NT2/D1 (cell line): ENCODE measurements at regions not wholly inside any gene's neighbourhood (a gene's known extent, or its start where the extent isn't known, plus 50 kb on each side); places are given as distances from the start of the nearest gene placed in this dataset.

ENCODE experiments used
- DNase-seq: peaks from one replicate; pipeline ENCODE4 v3.0.0-alpha.2; 2011; ENCODE audit warnings: low read depth, low spot score
- H3K27me3 ChIP-seq: 2 replicates; pipeline ENCODE4 v1.6.0; 2011; ENCODE audit warnings: mild to moderate bottlenecking; ENCODE audit not compliant: insufficient read length, insufficient read depth
- H3K36me3 ChIP-seq: 2 replicates; pipeline ENCODE4 v1.6.1; 2011; ENCODE audit warnings: mild to moderate bottlenecking, low read length, mixed read lengths; ENCODE audit not compliant: insufficient read depth, insufficient read length
- H3K4me1 ChIP-seq: 2 replicates; pipeline ENCODE4 v1.5.1; 2011; ENCODE audit not compliant: insufficient read depth, insufficient read length
- H3K4me3 ChIP-seq: 2 replicates; pipeline ENCODE4 v1.5.1; 2011; ENCODE audit warnings: low read depth; ENCODE audit not compliant: insufficient read length
- H3K9ac ChIP-seq: 2 replicates; pipeline ENCODE4 v1.6.0; 2011; ENCODE audit warnings: low read depth; ENCODE audit not compliant: insufficient read length
- H3K9me3 ChIP-seq: 2 replicates; pipeline ENCODE4 v1.5.1; 2011; ENCODE audit warnings: mild to moderate bottlenecking, low read length; ENCODE audit not compliant: insufficient read depth
- SUZ12 ChIP-seq: IDR thresholded peaks from 2 replicates; pipeline ENCODE4 v1.6.1; 2011; ENCODE audit not compliant: insufficient read length, insufficient read depth; ENCODE audit errors: extremely low read depth
- YY1 ChIP-seq: IDR thresholded peaks from 2 replicates; pipeline ENCODE4 v1.6.1; 2011; ENCODE audit not compliant: insufficient read length, insufficient read depth
- ZNF274 ChIP-seq: IDR thresholded peaks from 2 replicates; pipeline ENCODE4 v1.6.1; 2011; ENCODE audit warnings: mild to moderate bottlenecking, low read depth, low read length

- Histone ChIP-seq H3K36me3 (no peaks in the 10 kb centered on the region), H3K9me3 (peaks cover 15% of the 10 kb centered on the region), H3K4me1 (no peaks in the 10 kb centered on the region), H3K27me3 (no peaks in the 10 kb centered on the region), H3K4me3 (no peak overlapping the region), H3K9ac (no peak overlapping the region)
- TF ChIP-seq SUZ12, result no peak
- TF ChIP-seq ZNF274, result no peak
- TF ChIP-seq YY1, result no peak
- no peak for DNase-seq
These were observed 50.6 kb upstream of the BNIP2 start for GRCh38 chr15:59739557-59740186.
